ENCODE measurements at regions not wholly inside any gene's neighbourhood (a gene's known extent, or its start where the extent isn't known, plus 50 kb on each side); places are given as distances from the start of the nearest gene placed in this dataset.

DNA sequence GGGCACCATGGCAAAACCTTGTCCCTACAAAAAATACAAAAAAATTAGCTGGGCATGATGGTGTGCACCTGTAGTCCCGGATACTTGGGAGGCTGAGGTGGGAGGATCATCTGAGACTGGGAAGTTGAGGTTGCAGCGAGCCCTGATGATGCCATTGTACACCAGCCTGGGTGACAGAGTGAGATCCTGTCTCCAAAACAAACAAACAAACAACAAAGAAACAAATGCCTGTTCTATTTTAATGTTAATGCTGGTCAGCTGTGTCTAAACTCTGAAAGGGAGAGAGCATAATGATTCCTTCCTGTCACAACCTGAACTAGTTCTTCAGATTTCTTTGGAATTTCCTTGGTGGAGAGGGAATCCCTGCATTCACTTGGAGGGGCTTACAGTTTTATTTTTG is 413.0 kb upstream of the TBL1XR1 start:
- Histone ChIP-seq H3F3A (ENCODE audit: control insufficient read depth, insufficient read depth) (no peaks in the 10 kb centered on the region), H4K20me1 (ENCODE audit: control insufficient read depth, insufficient read depth, low read depth, low read length) (no peaks in the 10 kb centered on the region), H3K27me3 (ENCODE audit: control insufficient read depth, low read length) (no peaks in the 10 kb centered on the region), H3K4me2 (ENCODE audit: low read length) (no peak overlapping the region), H3K27ac (ENCODE audit: low read depth, low read length) (no peak overlapping the region), H3K79me2 (ENCODE audit: control insufficient read depth, low read length) (no peaks in the 10 kb centered on the region), H3K36me3 (ENCODE audit: control insufficient read depth, low read length) (no peaks in the 10 kb centered on the region), H3K9me2 (replicated peaks; ENCODE audit: control insufficient read depth, low read length) (no peaks in the 10 kb centered on the region), H3K4me1 (ENCODE audit: control insufficient read depth, low read length) (peaks cover 6% of the 10 kb centered on the region; the same call in 1 of the 2 replicates), H3K4me3 (ENCODE audit: low read length) (no peak overlapping the region), H3K9me3 (ENCODE audit: control insufficient read depth, insufficient read depth, low read length) (no peaks in the 10 kb centered on the region)
- no peak for TF ChIP-seq EZH2phosphoT487 (IDR thresholded peaks at IDR 0.05; ENCODE audit: borderline replicate concordance, low read length)
- TF ChIP-seq, protein P1, sequence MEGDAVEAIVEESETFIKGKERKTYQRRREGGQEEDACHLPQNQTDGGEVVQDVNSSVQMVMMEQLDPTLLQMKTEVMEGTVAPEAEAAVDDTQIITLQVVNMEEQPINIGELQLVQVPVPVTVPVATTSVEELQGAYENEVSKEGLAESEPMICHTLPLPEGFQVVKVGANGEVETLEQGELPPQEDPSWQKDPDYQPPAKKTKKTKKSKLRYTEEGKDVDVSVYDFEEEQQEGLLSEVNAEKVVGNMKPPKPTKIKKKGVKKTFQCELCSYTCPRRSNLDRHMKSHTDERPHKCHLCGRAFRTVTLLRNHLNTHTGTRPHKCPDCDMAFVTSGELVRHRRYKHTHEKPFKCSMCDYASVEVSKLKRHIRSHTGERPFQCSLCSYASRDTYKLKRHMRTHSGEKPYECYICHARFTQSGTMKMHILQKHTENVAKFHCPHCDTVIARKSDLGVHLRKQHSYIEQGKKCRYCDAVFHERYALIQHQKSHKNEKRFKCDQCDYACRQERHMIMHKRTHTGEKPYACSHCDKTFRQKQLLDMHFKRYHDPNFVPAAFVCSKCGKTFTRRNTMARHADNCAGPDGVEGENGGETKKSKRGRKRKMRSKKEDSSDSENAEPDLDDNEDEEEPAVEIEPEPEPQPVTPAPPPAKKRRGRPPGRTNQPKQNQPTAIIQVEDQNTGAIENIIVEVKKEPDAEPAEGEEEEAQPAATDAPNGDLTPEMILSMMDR (IDR thresholded peaks at IDR 0.05; ENCODE audit: low read depth, low read length, poor library complexity, severe bottlenecking) = no peak

DNA sequence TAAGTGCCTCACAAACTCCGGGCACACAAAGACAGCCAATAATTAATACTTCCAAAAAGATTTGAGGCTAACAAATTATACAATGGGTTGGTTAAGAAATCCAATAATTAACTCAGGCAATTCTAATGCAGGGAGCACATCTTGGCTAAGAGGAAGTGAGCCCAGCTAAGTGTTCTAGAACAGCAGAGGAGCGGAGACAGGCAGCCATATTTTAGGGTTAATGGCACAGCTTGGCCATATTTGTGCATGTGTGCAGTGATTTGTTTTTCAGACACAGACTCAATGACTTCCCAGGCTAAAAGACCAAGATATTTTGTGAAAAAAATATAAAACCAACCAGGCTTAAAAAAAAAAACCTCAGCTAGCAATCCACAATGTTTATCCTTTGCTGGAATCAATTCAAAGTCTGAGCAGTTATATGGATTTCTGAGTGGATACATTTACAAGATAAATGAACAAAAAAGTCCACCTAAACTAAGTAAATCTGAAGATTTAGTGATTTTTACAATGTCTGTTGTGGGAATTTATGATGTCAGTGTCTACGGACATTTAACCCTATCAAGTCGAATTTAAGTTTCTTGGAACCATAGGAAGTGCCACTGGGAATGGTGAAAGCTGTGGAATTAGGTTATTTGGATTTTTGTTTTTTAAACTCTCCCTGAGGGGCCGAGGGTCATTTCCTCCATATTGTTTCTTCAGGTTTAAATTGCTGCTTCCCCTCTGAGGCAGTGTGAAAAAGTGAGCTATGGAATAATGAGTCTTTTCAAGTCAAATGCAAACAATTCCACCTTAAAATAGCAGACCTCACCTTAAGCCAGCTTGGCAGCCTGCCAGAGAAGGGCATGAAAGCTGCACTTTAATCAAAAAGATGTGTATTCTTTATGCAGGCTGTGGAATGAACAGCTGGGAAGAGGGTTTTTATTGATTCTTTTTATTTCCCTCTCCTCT is 413.7 kb upstream of the TBL1XR1 start:
- Histone ChIP-seq H3K9me2 (replicated peaks; ENCODE audit: control insufficient read depth, low read length) (no peaks in the 10 kb centered on the region), H3K4me3 (ENCODE audit: low read length) (no peak overlapping the region), H3F3A (ENCODE audit: control insufficient read depth, insufficient read depth) (no peaks in the 10 kb centered on the region), H3K4me1 (ENCODE audit: control insufficient read depth, low read length) (peaks cover 6% of the 10 kb centered on the region; the same call in 1 of the 2 replicates), H3K36me3 (ENCODE audit: control insufficient read depth, low read length) (no peaks in the 10 kb centered on the region), H3K27ac (ENCODE audit: low read depth, low read length) (no peak overlapping the region), H3K9me3 (ENCODE audit: control insufficient read depth, insufficient read depth, low read length) (no peaks in the 10 kb centered on the region), H3K79me2 (ENCODE audit: control insufficient read depth, low read length) (no peaks in the 10 kb centered on the region), H3K4me2 (ENCODE audit: low read length) (no peak overlapping the region), H4K20me1 (ENCODE audit: control insufficient read depth, insufficient read depth, low read depth, low read length) (no peaks in the 10 kb centered on the region), H3K27me3 (ENCODE audit: control insufficient read depth, low read length) (no peaks in the 10 kb centered on the region)
- no peak for TF ChIP-seq EZH2phosphoT487 (IDR thresholded peaks at IDR 0.05; ENCODE audit: borderline replicate concordance, low read length)
- TF ChIP-seq, protein P1 (IDR thresholded peaks at IDR 0.05; ENCODE audit: low read depth, low read length, poor library complexity, severe bottlenecking) = no peak

- Histone ChIP-seq H3F3A (ENCODE audit: control insufficient read depth, insufficient read depth) (no peaks in the 10 kb centered on the region), H3K4me3 (ENCODE audit: low read length) (no peak overlapping the region), H3K79me2 (ENCODE audit: control insufficient read depth, low read length) (no peaks in the 10 kb centered on the region), H3K36me3 (ENCODE audit: control insufficient read depth, low read length) (no peaks in the 10 kb centered on the region), H3K4me2 (ENCODE audit: low read length) (no peak overlapping the region), H3K27ac (ENCODE audit: low read depth, low read length) (no peak overlapping the region), H3K9me3 (ENCODE audit: control insufficient read depth, insufficient read depth, low read length) (no peaks in the 10 kb centered on the region), H3K4me1 (ENCODE audit: control insufficient read depth, low read length) (peaks cover 6% of the 10 kb centered on the region; the same call in 1 of the 2 replicates), H3K27me3 (ENCODE audit: control insufficient read depth, low read length) (no peaks in the 10 kb centered on the region), H3K9me2 (replicated peaks; ENCODE audit: control insufficient read depth, low read length) (no peaks in the 10 kb centered on the region), H4K20me1 (ENCODE audit: control insufficient read depth, insufficient read depth, low read depth, low read length) (no peaks in the 10 kb centered on the region)
- TF ChIP-seq EZH2phosphoT487 (IDR thresholded peaks at IDR 0.05; ENCODE audit: borderline replicate concordance, low read length) = no peak
- TF ChIP-seq, protein P1 (IDR thresholded peaks at IDR 0.05; ENCODE audit: low read depth, low read length, poor library complexity, severe bottlenecking) = no peak
These were observed 414.6 kb upstream of the TBL1XR1 start for GRCh38 chr3:177611752-177612334.
